Peyer's patch (tissue), 4 donors: ENCODE measurements at regions not wholly inside any gene's neighbourhood (a gene's known extent, or its start where the extent isn't known, plus 50 kb on each side); places are given as distances from the start of the nearest gene placed in this dataset.

Experiments used
- POLR2A ChIP-seq, 2 donors: fragments of 450-650 bp; IDR thresholded peaks; one replicate each; pipeline ENCODE4 v1.5.1; 2017; ENCODE audit warnings: antibody characterized with exemption in 2 of 2, mild to moderate bottlenecking in 2 of 2, moderate library complexity in 2 of 2
- TF ChIP-seq, protein P1 (sequence below), 6 experiments: fragments of 450-650 bp in 4 of 6; fragments of 200-600 bp in 2 of 6; sonication (generic) in 1 of 6; IDR thresholded peaks; one replicate each; pipeline ENCODE4 v1.5.1; 2017 to 2019; ENCODE audit warnings: antibody characterized with exemption in 6 of 6, mild to moderate bottlenecking in 3 of 6, moderate library complexity in 1 of 6

- TF ChIP-seq, protein P1, sequence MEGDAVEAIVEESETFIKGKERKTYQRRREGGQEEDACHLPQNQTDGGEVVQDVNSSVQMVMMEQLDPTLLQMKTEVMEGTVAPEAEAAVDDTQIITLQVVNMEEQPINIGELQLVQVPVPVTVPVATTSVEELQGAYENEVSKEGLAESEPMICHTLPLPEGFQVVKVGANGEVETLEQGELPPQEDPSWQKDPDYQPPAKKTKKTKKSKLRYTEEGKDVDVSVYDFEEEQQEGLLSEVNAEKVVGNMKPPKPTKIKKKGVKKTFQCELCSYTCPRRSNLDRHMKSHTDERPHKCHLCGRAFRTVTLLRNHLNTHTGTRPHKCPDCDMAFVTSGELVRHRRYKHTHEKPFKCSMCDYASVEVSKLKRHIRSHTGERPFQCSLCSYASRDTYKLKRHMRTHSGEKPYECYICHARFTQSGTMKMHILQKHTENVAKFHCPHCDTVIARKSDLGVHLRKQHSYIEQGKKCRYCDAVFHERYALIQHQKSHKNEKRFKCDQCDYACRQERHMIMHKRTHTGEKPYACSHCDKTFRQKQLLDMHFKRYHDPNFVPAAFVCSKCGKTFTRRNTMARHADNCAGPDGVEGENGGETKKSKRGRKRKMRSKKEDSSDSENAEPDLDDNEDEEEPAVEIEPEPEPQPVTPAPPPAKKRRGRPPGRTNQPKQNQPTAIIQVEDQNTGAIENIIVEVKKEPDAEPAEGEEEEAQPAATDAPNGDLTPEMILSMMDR (IDR thresholded peaks at IDR 0.05), result peak in 2 of 6 experiments; percentile 13 to 15
- no peak for TF ChIP-seq POLR2A (IDR thresholded peaks at IDR 0.05)
Observed at GRCh38 chr4:144575181-144575580, 70.8 kb upstream of the HHIP start.
